Left renal cortex interstitium (tissue), 4 donors: ENCODE measurements at regions not wholly inside any gene's neighbourhood (a gene's known extent, or its start where the extent isn't known, plus 50 kb on each side); places are given as distances from the start of the nearest gene placed in this dataset.
"Not testable (repeated sequence)": the region's sequence is repeated elsewhere in the genome, so short reads cannot be mapped to it uniquely, and the experiment has no call there.

ENCODE experiments used
- DNase-seq, 4 donors: peaks; one replicate each; pipeline ENCODE4 v3.0.0-alpha.2; 2013; ENCODE audit warnings: low read depth in 4 of 4, low spot score in 2 of 4, missing footprints in 1 of 4

DNA sequence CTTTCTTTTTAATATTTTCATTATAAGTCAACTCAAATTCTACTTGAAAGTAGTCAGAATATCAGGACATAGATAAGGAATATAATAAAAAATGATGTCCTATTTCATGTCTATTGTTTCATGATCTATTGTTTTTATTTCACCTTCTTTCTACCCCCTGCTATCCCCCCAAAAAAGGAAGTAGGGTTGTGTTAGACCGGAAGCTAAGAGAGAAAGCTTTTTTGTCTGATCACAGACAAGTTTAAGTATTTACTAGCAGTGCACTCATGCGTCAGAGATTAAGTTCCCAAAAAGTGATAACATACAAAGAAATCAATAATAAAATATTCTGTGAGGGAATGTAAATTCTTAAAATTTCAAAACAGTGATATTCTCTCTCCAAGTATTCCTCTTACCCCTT lies 447.1 kb upstream of the CNTNAP5 start:
- DNase-seq = no peak

DNA sequence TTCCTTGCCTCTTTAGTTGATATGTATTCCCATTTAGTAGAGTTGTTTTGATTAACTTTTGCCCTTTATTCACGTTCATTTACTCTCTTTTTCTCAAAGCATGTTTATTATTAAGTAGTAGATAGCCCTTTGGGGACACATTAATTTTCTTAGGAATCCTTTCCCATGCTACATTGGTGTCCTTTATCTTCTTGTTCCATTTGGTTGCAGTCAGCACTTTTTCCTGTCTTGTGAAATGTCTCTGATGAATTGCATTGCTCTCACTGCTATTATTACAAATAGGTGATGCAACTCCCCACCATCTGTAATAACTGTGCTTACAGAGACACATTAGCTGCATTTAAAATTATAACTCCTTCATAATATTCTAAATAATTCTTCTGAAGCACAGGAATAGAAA lies 428.5 kb upstream of the CNTNAP5 start:
- DNase-seq = no peak

DNA sequence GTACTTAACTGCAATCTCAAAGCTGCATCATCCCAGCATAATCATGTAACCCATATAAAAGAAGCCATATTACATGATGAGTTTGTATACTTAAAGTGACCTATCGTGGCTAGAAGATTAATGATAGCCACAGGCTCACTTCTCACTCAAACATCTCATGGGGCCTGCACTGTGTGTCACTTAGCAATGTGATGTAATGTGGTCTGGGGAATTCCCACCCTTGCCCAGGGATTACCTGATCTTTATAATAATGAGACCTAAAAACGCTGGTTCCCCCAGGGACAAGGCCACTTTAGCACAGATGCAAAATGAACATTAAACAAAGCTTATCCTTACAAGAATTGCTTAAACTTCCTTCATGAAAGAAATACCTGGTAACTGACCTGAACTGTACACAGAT lies 427.1 kb upstream of the CNTNAP5 start:
- DNase-seq = no peak

DNA sequence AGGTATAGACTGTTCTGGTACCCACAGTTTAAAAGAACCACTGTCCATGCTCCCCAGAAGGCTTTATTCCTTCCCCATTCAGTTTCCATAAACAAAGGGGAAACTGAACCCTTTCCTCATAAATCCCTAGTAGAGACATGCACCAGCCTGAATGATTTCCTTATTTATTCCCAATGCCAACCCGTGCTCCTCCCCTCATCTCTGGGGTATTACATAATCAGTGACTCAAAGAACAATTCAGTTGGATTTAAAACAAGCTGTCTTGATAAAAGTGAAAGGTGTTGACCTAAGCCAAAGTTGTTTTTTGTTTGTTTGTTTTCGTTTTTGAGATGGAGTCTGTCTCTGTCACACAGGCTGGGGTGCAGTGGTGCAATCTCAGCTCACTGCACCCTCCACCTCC lies 418.5 kb upstream of the CNTNAP5 start:
- no peak for DNase-seq

DNA sequence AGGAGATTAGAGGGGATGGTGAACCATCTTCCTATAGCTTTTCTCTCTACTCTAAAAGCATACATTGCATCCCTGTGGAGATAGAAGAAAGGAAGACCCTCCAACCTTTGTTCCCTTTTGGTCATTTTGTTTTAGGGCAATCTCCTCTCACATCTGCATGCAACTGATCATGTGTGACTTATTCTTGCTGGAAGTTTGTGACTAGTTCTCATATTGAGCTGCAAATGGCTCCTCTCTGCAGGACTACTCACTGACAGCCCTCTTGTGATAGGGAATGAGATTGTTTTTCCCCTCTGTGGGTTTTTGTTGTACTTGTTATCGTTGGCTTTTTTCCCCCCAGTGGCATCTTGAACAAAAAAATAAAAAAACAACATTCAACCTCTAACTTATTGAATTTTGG lies 416.0 kb upstream of the CNTNAP5 start:
- no peak for DNase-seq

DNA sequence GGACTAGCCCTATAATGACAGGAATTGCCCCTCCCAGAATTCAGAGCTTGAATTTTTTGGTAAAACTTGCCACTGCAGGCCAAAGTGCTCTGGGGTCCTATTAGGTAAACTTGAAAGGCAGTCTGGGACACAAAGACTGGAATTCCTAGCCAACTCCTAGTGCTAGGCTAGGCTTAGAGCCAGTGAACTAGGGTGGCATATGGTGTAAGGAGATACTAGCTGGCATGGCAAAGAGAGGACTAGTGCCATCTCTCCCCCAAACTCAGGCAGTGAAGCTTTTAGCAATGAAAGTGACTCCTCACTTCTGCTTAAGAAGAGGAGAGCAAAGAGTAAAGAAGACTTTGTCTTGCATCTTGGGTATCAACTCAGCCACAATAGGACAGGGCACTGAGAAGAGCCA lies 410.5 kb upstream of the CNTNAP5 start:
- no peak for DNase-seq

DNA sequence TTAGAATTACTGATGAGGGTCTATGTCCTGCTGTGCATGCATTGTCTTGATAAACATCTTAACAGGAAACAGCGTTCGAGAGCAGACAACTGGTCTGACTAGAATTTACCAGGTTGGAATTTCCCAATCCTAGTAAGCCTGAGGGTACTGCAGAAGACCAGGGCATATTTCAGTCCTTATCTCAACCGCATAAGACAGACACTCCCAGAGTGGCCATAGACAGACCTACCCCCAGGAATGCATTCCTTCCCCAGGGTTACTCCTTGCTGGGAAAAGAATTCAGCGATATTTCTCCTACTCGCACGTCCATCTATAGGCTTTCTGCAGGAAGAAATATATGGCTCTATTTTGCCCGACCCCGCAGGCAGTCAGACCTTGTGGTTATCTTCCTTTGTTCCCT lies 406.4 kb upstream of the CNTNAP5 start:
- not testable (repeated sequence) for DNase-seq

DNA sequence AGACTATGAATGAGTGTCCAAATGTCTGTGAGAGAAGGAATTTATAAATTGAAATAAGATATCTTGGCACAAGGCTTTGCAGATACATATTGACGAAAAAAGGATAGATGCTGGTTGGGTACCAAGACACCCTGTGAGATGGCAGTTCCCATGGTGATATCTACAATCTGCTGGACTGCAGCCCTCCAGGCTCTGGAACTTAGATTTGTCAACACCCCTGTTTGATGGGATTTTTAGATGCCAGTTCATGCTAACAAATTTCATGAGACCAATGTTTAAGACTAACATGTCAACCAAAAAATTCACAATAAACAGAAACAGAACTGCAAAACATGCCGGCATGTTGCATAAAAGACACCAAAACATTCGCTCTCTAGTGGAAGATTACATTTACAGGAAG lies 400.3 kb upstream of the CNTNAP5 start:
- DNase-seq = no peak

DNA sequence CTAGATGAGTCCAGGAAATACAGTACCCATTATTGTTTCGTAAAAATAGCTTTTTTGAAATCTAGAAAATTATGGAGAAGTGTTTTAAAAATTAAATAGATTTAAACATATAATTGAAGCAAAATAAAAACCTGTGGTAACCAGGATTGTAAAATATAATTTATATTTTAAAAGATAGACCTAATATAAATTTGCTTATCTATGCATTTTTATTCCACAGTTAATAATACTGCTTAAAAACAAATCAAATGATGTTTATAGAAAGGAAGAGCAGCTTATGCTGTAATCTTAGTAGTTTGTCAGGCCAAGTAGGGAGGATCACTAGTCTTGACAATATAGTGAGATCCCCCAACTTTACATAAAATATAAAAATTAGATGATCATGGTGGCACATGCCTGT lies 388.9 kb upstream of the CNTNAP5 start:
- DNase-seq = no peak

DNA sequence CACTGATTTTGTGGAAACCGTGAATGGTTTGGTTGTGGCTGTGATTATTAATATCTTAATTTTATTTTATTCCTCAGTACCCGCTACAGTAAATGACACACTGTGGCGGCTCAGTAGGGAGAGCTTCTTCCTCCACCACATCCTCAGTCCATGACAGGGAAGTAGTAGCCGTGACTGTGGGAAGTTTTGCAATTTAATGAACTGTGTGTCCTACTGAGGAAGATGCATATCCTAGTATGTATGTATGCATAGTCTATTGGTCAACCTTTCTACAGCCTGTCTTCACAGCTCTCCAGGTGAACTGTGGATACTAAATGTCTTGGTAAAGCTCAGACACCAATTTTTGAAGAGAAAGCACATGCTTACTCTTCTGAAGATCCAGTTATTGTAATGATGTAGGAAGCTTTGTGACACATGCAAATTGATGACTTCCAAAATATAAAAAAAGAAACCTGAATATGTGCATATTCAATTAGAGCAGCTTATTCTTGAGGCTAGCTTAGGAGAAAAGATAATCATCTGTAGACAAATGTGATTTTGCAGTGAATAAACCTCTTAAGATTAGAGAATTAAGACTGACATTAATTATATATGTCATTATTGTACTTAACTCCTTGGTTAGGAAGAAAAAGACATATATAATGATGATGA lies 384.3 kb upstream of the CNTNAP5 start:
- DNase-seq = no peak

DNA sequence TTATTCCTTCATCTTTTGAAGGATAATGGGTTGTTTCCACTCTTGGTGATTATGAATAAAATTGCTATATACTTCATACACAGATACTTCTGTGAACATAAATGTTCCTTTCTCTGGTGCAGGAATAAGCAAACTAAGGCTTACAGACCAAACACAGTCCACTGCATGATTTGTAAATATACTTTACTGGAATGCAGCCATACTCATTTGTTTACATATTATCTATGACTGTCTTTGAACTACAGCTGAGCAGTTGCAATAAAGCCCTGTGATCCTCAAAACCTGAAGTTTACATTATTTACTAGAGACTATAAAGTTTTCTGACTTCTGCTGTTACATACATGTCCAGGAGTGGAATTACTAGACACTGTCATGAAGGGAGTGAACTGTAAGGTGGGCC lies 381.0 kb upstream of the CNTNAP5 start:
- no peak for DNase-seq

DNA sequence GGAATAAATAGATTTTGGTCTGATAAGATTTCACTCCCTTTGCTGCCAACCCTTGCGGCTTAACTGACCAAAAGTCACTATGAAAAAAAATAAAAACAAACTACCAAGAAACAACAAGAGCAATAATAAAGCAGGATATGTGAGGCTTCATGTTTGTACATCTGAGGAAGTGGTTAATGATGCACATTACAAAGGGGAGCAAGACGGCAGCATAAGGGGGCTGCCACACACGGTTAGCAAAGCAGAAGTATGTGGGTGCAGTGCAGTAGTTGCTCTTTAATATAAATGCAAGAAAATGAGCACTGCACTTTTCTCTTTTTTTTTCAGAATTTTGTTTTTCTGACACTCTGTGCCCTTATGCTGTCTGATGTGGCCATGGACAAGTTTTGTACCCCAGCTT lies 377.1 kb upstream of the CNTNAP5 start:
- no peak for DNase-seq

DNA sequence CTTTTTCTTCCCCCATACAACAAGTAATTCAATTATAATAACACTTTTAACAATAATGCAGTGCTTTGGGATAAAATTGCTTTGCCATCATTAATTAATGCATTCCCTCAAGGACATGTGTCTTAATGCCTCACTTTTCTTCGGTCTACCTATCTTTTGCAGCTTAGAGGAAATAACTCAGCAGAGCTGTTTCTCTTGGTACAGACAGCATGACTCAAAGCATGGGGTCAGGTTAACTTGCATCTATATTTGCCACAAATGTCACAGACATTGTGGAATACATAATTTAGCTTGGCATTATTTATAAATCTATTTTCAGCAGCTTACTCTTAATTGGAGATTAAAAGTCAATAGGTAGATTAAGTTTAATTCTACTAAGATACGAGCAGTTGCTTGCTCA lies 376.1 kb upstream of the CNTNAP5 start:
- no peak for DNase-seq

DNA sequence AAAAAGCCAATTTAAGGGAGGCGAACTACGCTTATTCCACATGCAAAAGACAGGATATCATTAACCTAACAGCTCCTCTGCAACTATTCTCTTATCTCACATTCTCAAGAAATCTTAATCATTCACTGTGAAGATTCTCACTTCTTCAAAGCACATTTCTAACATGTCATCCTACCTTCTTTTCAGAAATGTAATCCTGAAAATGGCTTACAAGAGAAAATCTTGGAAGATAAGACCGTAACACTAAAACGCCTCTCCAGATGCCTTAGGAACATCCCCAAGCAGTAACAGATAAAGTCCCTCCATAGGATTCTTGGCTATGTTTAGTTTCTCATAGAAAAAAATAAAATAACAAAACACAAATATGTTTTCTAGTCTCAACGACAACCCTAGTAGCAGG lies 373.9 kb upstream of the CNTNAP5 start:
- DNase-seq = no peak

DNA sequence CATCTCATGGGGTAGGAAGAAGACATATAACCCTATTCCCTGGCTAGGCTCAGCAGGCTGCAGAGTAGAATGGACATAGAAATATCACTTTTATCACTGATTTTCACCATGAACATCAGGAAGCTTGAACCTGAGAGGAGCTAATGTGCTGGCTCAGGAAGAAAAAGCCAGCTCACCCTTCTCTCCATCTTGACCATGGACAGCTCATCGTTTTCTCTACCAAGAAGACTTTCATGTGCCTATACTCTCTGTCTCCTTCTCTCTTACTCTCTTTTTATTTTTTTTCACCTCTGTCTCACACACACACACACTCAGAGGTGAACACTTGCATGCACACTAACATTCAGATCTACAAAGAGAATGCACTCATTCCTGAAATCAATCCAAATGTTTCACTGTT lies 372.8 kb upstream of the CNTNAP5 start:
- no peak for DNase-seq

DNA sequence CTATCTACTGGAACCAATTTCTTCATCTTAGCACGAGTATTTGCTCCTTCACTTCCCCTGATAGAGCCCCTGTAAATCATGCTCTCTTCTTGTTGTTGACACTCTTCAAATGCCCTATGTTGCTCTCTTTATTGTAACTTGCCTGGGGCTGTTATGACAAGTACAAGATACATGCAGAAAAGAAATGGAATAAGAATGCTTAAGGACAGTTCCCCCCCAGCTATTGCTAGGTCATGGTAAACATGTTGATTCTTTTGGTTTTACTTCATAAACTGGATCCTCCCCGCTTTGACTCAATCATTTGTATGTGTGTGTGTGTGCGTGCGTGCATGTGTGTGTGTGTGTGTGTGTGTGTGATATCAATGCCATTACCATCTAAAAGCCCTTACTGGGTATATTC lies 368.5 kb upstream of the CNTNAP5 start:
- DNase-seq = no peak

DNA sequence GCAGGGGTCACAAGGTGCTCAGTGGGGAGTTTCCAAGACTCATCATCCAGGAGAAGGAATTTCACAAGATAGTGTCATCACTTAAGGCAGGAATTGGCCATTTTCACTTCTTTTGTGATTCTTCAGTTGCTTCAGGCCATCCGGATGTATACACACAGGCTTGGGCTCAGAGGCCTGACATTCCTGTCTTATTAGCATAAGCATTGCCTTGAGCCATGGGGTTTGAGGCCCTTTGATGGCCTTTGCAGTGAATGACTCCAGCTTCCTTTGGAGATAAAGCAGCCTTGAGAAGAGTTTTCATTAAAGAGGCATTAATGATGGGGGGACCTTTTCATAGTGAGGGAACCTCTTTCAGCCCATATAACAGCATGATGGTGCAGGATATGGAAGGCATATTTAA lies 366.0 kb upstream of the CNTNAP5 start:
- no peak for DNase-seq

DNA sequence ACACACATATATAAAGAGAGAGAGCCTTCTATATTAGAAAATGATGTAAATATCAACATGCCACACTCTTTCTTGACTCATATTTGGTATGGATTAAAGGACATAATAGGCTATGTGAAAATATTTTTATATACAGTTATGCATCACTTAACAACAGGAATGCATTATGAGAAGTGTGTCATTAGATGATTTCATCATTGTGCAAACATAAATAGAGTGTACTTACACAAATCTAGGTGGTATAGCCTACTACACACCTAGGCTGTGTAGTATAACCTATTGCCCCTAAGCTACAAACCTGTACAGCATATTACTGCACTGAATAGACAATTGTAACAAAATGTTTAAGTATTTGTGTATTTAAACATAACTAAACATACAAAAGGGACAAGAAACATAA lies 354.8 kb upstream of the CNTNAP5 start:
- DNase-seq = no peak

DNA sequence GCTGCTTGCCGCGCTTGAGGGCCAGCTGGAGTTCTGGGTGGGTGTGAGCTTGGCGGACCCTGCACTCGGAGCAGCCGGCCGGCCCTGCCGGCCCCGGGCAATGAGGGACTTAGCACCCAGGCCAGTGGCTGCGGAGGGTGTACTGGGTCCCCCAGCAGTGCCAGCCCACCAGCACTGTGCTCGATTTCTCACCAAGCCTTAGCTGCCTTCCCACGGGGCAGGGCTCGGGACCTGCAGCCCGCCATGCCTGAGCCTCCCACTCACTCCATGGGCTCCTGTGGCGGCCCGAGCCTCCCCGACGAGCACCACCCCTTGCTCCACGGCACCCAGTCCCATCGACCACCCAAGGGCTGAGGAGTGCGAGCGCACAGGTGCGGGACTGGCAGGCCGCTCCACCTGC lies 341.3 kb upstream of the CNTNAP5 start:
- not testable (repeated sequence) for DNase-seq

DNA sequence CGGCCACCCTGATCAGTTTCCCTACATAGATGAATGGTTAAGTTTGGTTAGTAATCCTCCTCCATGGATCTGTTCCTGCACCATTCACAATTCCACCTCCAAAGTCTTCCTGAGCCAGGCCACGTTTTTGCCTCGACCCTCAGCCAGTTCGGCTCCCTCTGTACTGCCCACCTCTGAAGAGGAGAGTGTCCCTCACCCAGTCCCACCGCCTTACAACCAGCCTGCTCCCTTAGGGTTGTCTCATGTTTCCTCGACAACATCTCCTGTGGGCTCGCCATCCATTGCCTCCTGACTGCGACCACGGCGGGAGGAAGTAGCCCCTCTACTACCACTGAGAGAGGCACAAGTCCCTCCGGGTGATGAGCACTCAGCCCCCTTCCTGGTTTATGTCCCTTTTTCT lies 338.0 kb upstream of the CNTNAP5 start:
- DNase-seq = no peak

DNA sequence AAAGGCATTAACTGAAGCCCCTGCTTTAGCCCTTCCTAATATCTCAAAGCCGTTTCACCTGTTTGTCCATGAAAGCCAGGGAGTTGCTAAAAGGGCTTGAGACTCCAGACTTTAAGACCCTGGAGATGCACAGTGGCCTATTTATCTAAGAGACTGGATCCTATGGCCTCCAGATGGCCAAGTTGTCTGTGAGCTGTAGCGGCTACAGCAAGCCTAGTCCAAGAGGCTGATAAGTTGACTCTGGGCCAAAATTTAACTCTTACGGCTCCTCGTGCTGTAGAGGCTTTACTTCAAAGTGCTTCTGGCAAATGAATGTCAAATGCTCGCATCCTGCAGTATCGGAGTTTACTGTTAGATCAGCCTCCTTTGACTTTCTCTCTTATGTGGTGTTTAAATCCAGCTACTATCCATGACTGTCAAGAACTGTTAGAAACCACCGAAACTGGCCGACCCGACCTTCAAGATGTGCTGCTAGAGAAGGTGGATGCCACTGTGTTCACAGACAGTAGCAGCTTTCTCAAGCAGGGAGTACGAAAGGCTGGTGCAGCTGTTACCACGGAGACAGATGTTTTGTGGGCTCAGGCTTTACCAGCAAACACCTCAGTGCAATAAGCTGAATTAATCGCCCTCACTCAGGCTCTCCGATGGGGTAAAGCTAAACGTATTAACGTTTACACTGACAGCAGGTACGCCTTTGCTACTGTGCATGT lies 336.7 kb upstream of the CNTNAP5 start:
- no peak for DNase-seq

DNA sequence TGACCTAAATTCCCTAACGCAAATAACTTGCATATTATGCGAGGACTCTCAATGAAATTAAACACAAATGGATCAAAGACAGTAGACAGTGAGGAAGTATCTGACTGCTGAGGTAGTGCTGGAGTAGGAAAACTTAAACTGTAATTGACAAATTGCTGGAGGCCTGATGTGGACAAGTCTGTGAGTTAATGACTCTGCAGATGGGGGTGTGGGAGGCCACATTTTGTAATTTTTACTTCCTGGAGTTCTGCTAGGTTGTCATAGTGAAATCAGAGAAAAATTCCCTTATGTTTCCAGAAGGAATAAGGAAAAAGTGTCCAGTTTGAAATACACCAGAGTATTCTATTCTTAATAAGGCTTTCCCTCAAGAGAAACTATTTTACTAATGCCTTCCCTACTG lies 333.0 kb upstream of the CNTNAP5 start:
- no peak for DNase-seq

DNA sequence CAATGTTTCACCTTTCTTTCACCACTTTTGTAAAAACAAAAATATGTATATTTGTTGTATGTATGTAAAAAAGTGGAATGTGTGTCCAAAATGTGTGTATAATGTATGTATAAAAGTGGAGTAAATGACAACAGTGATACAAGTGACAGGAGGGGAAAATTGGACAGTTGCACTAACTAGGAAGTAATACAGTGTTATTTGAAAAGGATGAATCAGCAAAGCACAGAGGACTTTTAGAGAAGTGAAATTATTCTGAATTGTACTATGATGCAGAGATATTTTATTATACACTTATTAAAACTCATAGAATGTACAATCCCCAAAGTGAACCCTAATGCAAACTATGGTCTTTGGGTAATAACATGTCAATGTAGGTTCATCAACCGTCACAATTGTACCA lies 331.3 kb upstream of the CNTNAP5 start:
- DNase-seq = no peak
